Amniotic stem cell (primary cell): ENCODE measurements at regions not wholly inside any gene's neighbourhood (a gene's known extent, or its start where the extent isn't known, plus 50 kb on each side); places are given as distances from the start of the nearest gene placed in this dataset.
"Not testable (repeated sequence)": the region's sequence is repeated elsewhere in the genome, so short reads cannot be mapped to it uniquely, and the experiment has no call there.

Experiments
- DNase-seq: peaks from one replicate; lab custom pipeline; 2025; lab: John Stamatoyannopoulos, UW

- no peak for DNase-seq
Measured at GRCh38 chr3:194950906-194951628, 265.4 kb downstream of the FAM43A start.

DNA sequence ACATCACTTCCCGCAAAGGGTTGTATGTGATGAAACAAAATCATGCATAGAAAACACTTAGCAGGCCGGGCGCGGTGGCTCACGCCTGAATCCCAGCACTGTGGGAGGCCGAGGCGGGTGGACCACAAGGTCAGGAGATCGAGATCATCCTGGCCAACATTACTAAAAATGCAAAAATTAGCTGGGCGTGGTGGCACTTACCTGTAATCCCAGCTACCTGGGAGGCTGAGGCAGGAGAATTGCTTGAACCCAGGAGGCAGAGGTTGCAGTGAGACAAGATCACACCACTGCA lies 265.9 kb downstream of the FAM43A start:
- DNase-seq, result not testable (repeated sequence)

DNA sequence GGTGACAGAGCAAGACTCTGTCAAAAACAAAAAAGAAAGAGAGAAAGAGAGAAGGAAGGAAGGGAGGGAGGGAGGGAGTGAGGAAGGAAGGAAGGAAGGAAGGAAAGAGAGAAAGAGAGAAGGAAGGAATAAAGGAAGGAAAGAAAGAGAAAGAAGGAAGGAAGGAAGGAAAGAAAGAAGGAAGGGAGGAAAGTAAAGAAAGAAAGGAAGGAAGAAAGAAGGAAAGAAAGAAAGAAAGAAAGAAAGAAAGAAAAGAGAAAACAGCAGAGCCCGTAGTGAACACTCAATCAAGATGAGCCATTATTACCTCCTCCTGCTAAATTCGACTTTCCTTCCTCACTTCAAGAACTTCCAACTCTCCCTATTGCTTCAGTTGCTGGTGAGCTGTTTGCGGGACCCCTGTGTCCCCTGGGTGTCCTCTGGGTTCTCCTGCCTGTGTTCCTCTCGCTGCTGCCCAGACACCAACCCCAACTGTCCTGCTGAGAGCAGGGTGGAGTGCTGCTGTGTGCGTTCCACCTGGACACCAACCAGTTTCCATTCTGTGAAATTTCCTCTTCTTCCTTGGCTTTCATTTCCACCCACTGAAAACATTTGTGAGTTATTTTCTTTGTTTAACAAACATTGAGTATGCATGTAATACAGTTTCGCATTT lies 266.4 kb downstream of the FAM43A start:
- no peak for DNase-seq

- DNase-seq, result no peak
Measured at GRCh38 chr3:194952841-194953241, 267.2 kb downstream of the FAM43A start.

DNA sequence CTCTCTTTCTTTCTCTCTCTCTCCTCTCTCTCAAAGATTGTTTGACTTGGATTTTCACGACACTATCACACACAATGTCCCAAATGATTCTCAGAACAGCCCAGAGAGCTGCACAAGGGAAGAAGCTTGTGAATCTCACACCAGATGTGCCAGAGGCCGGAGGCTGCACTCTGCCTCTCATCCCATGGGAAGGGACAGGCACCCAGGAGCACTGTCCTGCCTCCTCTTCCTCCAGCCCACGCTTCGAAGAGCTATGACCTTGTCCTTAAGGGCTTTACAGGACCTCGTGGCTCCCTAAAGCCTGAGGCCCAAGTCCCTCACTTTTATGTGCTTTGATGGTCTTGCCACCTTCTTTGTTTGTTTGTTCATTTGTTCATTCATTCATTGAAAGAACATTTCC lies 267.6 kb downstream of the FAM43A start:
- DNase-seq, result no peak

- no peak for DNase-seq
Measured at GRCh38 chr3:194955546-194955945, 269.9 kb downstream of the FAM43A start.

GRCh38 chr3:194955979-194956696 lies 270.5 kb downstream of the FAM43A start:
- DNase-seq, result no peak

DNA sequence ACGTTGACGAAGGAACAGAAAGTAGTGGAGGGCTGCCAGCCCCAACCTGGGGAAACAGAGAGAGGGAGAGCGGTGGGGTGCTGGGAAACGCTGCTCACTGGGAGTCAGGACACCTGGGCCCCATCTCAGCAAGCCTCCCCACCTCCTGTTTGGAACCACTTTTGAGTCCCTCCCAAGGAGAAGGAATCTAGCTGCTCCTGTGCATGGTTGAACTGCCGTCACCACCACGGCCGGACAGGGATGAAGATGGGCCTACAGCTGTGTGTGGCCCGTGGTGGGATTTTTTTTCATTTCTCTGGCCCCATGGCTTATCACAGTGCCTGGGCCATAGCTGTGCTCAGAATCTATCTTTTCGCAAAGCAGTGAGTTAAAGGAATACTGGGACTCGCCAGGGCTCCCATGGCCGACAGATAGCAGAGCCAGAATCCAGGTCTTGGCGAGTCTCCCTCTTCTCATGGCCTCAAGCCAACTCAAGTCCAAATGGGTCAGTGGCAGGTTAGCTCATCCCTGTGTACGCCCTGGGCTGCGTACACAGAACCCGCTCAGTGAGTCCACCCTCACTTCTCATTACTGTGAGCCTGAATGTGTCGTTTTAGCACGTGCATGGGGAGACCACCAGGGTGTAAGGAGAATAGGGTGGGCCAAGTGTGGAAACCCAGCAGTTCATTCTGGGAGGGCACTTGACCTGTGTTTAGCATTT lies 271.2 kb downstream of the FAM43A start:
- no peak for DNase-seq

GRCh38 chr3:194957743-194958240 lies 272.1 kb downstream of the FAM43A start:
- no peak for DNase-seq

DNA sequence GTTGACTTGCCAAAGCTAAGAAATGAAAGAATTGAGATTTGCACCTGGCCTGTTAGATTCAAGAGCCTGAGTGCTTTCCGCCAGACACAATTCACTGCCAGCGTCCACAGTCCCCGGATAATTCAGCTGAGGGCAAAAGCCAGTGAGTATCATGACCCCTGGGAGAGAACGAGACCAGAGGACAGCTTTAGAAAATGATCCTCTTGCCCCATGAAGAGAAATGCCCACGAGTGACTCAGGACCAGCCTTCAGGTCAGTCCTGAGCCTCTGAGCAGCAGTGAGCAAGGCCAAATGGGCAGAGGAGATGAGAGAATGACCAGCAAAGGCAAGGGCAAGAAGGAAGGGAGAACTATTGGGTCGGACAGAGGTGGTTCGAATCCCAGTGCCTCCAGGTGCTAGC lies 273.5 kb downstream of the FAM43A start:
- DNase-seq, result no peak

- DNase-seq, result not testable (repeated sequence)
Measured at GRCh38 chr3:194959666-194960065, 274.0 kb downstream of the FAM43A start.

DNA sequence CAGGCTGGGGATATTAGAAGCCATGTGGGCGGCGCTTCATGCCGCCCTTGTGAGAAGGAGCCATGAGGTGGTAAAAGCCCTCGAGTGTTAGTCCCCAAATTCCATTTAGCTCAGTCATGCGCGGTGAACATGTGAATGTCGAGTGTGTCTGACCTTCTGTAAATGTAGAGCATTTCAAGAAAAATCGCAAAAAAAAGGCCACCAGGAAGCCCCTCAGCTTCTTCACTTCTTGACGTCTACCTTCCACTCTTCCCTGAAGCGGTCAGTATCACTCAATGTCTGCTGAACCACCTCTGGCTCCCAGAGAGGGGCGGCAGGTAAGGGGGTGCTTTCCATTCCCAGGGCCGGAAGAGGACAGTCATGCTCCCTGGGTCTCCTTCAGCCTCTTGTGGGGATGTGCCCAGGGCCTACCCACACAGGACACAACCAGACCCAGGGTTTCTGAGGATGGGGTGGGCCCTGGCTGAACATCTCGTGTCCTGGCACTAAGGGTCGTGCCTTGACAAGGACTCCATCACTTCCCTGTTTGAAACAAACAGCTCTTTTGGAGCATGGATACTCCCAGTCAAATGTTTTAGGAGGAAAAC lies 274.9 kb downstream of the FAM43A start:
- DNase-seq, result no peak

DNA sequence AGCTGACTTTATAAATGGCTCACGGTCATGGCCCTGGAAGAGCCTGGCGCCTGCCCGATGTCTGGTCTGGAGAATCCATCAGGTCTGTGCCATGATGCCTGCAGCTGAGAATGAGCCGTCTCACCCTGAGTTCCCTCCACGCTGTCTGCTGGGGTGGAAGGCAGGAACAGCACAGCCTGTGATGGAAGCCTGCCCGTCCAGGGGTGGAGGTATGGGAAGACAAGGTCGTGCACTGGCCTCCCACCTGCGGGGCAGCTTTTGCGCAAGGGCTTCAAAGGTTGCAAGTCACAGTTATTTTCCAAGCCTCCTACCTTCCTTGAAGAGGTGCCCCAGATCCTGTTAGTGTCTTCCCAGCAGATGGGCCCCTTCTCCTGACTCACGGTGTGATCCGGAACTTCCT lies 275.5 kb downstream of the FAM43A start:
- no peak for DNase-seq

DNA sequence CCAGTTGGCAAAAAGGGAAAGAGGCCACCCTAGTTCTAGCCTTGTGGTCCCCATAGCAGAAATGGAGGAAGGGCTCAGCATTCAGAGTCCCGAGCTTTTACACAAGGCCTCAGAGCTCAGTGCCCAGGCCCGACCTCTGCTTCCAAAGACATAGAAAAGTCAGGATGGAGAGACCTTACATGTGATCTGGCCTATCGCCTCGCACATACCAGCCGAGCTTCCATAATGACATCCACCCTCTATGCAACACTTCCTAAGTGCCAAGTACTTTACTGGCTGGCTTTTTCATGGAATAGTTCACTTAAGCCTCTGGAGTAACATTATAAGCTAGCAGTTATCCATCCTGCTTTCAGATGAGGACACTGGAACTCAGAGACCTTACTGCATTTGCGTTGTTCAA lies 275.9 kb downstream of the FAM43A start:
- DNase-seq, result no peak

DNA sequence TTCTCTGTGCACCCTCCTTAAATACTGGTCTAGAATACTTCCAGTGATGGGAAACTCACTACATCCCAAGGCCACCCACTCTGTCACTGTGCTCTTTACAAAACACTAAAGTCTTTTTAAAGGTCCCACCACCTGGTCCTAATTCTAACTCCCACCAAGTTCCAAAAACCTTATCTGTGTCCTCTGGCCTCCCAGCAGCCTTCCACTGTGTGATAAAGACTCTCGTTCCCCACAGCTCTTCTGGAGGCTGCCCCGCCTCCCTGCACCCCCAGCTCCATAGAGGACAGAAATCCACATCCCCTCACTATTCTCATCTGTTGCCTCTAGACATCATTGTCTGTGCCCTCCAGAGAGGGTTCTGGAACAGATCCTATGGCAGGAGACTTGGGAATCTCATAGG lies 276.4 kb downstream of the FAM43A start:
- no peak for DNase-seq

DNA sequence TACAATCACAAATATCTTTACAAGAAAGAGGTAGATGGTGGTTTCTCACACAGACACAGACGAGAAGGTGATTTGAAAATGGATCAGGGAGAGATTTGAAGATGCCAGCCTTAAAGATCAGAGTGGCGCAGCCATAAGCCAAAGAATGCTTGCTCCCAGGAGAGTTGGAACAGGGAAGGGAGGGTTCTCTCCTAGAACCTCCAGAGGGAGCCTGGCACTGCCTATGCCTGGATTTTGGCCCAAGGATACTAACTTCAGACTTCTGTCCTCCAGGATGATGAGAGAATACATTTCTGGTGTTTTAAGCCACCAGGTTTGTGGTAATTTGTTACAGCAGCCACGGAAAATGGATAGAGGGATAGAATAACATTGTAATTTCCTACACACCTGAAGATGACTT lies 279.1 kb downstream of the FAM43A start:
- no peak for DNase-seq

GRCh38 chr3:194967151-194968117 lies 281.8 kb downstream of the FAM43A start:
- no peak for DNase-seq

DNA sequence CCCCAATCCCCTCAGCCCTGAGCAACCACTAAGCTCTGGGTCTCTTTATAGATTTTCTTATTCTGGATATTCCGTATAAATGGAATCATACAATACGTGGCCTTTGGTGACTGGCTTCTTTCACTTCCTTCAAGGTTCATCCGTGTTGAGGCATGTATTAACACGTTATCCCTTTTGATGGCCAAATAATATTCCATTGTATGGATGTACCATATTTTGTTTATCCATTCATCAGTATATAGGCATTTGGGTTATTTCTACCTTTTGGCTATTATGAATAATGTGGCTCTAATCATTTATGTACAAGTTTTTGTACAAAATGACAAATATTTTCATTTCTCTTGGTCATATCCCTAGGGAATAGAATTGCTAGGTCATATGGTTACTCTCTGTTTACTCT lies 284.4 kb downstream of the FAM43A start:
- DNase-seq, result no peak

GRCh38 chr3:194971009-194971408 lies 285.3 kb downstream of the FAM43A start:
- DNase-seq, result no peak

GRCh38 chr3:194971965-194972364 lies 286.3 kb downstream of the FAM43A start:
- no peak for DNase-seq

DNA sequence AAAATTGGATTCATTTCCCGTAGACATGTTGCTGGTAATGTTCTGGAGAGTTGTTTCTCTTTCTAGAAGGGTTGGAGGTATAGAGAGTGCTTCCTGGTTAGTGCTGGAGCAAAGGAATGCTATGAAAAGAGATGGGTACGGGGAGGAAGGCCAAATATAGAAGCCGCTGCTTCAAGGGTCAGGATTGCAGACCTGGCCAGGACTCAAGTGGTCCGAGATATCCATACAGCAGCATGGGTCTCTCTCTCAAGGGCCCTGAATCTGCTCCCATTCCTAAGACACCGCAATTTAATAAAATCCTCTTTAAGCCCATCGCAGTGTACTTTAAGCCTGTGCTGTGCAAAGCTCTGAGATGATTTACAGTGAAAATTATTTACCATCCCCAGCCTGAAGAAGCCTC lies 287.0 kb downstream of the FAM43A start:
- no peak for DNase-seq
